ENCODE measurements at regions not wholly inside any gene's neighbourhood (a gene's known extent, or its start where the extent isn't known, plus 50 kb on each side); places are given as distances from the start of the nearest gene placed in this dataset.
"Not testable (repeated sequence)": the region's sequence is repeated elsewhere in the genome, so short reads cannot be mapped to it uniquely, and the experiment has no call there.

DNA sequence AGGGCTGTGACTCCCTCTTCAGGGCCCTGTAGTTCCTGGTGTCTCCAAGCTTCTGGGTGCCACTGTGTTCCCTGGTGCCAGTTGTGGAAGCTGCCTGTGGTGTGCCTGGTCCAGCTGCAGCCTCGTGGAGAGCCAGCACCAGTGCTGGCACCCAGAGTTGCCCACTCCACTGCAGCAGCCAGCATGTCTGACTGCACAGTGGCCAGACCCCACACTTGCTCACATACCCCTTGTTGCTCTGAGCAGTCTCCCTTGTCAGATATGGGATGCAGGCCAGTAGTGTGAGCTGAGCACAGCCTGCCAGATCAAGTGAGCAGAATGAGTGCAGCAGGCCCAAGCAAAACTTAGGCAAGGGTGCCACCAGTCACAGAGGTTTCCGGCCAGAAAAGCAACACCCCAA, 108.6 kb downstream of the ZMAT1 start:
- DNase-seq, result no peak

DNA sequence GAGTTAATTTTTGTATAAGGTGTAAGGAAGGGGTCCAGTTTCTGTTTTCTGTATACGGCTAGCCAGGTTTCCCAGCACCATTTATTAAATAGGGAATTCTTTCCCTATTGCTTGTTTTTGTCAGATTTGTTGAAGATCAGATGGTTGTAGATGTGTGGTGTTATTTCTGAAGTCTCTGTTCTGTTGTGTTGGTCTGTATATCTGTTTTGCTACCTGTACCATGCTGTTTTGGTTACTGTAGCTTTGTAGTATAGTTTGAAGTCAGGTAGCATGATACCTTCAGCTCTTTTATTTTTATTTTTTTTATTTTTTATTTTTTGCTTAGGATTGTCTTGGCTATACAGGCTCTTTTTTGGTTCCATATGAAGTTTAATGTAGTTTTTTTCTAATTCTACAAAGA, 114.1 kb downstream of the ZMAT1 start:
- DNase-seq, result not testable (repeated sequence)

DNA sequence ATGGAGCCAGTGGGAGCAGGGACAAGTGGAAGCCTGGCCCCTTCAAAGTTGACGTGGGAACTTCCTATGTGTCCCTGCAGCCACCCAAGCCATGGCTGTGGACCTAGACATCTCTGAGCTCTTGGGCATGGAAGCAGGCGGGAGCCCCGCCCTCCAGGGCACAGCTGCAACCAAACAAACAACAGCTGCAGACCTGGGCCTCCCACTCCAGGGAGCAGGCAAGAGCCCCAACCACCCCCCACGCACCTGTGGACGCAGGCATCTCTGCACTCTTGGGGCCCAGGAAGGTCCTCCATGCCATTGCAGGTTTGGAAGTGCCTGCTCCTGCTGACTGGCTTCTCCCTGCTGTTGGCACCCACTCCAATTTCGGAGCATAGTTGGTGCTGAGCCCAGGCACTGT, 118.6 kb downstream of the ZMAT1 start:
- DNase-seq, result no peak

DNA sequence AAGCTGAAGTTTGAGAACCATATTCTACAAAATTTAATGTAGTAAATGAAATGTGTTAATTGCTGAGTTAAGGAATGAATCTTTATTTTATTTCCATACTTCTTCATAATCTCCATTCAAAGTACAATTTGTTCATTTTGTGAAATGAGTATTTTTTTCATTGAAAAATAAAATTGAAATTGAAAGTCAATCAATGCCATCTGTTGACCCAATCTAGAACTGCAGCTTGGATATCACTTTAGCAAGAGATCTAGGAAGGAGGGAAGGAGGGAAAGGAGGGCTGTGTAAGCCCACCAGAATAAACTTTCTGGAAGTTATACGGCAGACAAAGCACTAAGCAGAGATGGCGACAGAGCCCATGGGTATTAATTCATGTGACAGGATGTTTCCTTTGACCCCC, 128.4 kb downstream of the ZMAT1 start:
- no peak for DNase-seq

DNA sequence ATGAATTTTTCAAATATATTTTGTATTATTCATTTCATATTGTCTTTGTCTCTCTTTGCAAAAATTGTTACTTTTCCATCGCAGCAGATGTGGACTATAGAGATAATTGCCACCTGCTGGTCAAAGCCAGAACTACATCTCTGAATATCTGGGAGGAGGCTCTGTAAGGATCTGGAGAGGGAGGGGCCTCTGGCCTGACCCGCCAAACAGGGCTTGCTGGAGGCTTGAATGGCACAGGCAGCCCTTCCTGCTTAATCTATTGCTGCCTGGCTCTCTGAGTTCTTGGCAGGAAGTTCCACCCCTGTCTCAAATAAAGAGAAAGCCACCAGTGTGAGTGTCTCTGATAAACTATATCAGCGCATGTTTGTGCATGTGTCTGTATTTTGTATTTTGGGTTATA, 132.4 kb downstream of the ZMAT1 start:
- peak; percentile 60 for DNase-seq

DNA sequence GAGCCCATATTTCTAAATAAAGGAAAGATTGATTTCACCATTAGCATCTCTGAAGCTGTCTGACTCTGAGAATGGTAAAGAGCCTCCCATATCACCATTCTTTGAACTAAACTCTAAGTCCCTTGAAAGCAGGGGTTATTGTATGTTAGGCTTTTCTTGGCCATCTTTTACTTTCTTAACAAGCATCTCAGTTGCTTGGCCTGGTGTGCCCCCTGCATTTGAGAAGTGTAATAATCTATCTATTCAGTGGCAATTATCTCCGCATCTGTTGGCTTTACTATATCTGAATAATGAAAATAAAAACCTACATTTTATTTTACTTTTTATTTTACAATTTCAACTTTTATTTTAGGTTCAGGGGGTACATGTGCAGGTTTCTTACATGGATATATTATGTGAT, 128.3 kb upstream of the ARMCX2 start:
- DNase-seq, result no peak

DNA sequence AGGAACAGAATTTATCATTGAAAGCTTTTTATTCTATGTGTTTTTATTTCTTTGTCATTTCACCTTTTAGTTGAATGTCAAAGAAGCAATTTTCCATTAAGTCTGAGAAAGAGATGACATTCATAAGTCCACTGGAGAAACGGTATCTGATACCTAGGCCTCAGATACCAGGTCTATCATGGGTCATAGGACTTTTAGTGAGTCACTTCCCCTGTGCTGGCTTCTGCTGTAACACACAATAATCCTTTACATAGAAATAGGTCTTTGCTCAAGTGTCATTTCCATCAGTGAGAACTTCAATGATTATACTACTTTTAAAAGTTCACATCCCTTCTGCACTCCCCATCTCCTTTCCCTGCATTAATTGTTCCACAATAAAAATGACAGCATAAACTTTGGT, 125.5 kb upstream of the ARMCX2 start:
- no peak for DNase-seq

DNA sequence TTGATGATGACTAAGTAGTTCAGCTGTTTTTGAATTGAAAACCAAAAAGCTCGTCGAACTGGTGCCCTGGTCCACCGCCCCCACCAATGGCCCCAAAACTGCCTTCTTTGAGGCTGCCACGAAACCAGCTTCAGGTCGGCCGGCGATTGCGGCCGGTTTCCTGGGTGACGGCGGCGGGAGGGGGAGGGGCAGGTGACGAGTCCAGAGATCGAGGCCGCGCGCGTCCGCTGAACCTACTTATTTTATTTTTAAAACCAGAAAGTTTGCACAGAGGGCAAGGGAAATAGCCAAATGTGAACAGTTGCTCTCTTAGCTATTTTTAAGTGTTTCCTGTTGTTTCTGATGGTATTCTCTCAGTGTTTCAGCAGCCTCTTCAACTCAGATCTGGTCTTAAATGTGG, 120.8 kb upstream of the ARMCX2 start:
- not testable (repeated sequence) for DNase-seq

DNA sequence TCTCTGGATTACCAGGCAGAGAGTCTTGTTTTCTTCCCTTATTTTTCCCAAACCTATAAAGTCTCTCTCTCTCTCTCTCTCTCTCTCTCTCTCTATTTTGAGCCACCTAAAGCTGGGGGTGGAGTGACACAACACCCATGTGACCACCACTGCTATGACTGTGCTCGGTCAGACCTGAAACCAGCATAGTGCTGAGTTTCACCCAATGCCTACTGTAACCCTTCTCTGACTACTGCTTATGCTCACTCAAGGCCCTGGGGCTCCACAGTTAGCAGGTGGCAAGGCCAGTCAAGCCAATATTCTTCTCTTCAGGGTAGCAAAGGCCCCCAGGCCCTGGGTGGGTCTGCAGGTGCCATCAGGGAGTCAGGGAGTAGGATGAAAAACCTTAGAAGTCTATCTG, 114.7 kb upstream of the ARMCX2 start:
- DNase-seq, result no peak

DNA sequence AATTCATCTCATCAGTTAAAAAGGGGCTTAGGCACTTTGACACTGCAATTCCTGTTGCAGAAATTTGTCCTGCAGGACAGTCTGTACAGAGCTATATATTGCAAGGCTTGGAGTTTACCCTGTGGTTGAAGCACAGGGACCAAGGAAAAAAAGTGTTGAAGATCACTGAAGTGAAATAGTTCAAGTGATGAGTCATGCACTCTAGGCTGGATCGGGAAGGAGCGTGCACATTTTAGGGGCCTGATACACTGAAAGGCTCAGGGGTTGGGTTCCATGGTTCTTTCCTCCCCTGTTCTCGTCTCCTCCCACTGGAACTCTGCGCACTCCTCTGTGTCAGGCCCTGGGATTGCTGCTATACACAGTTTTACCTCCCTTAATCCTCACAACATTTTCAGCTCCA, 104.9 kb upstream of the ARMCX2 start:
- no peak for DNase-seq

DNA sequence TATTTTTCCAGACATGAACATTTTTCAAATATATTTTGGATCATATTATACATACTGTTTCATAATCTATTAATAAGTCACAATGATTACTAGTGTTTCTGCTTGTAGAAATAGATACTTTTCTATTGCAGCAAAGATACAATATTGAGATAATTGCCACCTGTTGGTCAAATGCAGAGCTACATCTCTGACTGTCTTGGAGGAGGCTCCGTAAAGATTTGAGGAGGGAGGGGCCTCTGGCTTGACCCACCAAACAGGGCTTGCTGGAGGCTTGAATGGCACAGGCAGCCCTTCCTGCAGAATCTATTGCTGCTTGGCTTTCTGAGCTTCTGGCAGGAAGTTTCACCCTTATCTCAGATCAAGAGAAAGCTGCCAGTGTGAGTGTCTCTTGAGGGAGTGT, 99.3 kb upstream of the ARMCX2 start:
- DNase-seq, result no peak

DNA sequence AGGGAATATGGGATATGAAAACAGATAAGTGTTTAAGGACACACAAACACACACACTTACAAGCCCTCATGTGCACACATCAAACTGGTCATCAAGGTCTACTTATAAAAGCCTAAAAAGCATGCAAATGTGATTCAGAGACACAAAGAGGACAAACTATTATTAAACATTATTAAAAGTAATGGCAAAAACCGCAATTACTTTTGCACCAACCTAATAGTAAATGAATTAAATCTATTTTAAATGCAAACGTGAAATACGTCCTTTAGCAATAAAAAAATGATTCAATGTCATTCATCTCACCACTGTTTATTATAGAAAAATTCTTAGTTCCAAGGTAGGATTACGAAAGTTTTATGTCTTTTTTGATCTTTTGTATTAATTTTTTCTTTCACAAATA, 91.1 kb upstream of the ARMCX2 start:
- no peak for DNase-seq

DNA sequence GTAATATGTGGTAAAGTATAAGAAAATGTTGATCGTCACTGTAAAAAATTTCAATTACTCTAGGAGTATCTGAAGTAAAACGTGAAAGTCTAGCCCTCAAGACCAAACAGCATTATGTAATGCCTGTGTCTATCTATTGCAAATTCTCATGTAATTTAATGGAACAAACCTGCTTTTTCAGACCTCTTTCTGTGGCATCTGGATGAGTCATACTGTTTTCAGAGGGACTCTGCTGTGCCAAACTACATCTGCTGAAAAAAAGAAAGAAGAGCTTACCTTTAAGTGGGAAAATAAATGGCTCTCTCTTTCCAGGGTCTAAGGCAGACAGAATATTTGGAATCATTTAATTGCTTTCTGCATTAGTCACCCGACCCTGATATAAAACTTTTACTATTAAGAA, 89.8 kb upstream of the ARMCX2 start:
- DNase-seq, result no peak

DNA sequence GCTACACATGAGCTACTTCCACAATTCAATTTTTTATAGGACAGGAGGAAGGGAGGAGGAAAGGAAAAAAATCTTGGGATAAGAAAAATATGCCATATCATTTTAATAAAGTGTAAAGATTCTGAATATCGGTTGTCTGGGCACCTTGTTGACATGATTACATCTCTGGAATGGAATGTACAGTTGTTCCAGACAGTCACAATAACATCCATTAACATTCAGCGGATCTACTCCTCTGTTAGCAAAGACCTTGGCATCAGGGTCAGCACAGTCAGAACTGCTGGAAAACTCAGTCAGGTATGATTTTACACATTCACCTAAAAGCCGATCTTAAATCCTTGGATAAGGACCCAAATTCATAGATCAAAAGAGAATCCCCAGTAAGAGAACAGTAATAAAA, 85.4 kb upstream of the ARMCX2 start:
- DNase-seq, result no peak

DNA sequence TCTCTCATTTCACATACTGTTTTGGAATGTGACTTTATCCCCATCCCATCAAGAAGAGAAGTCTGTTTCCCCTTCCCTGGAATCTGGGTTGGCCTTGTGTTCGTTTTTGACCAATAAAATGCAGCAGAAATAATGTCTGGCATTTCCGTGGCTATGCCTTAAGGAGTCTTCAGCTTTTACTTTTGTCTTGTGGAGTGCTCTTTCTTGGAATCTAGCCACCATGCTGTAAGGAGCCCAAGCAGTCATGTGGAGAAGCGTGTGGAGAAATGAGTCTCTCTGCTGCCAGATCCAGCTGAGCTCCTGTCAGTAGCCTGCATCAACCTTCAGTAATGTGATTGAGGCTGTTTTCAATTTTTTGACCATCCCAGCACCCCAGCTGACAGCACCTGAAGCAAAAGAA, 84.4 kb upstream of the ARMCX2 start:
- DNase-seq, result no peak

DNA sequence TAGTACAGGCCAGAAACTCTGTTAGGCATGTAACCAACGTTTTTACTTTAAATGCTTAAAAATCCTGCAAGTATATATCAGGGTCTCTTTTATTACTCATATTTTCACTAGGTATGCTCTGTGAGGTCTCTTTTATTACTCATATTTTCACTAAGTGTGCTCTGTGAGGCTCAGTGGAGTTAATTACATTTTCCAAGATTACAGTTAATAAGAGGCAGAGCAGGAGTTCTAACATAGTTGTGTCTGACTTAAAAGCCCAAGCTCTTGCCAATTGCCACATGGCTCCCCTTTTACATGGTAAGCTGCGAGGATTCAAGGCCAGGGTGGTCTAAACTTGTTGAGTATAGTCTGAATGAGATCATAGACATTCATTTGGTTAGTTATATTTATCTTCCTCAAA, 81.0 kb upstream of the ARMCX2 start:
- no peak for DNase-seq

DNA sequence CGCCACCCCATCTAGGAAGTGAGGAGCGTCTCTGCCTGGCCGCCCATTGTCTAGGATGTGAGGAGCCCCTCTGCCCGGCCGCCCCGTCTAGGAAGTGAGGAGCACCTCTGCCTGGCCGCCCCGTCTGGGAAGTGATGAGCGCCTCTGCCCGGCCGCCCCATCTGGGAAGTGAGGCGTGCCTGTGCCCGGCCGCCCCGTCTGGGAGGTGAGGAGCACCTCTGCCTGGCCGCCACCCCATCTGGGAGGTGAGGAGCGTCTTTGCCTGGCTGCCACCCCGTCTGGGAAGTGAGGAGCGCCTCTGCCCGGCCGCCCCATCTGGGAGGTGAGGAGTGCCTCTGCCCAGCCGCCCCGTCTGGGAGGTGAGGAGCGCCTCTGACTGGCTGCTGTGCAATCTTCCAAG, 79.2 kb upstream of the ARMCX2 start:
- not testable (repeated sequence) for DNase-seq

DNA sequence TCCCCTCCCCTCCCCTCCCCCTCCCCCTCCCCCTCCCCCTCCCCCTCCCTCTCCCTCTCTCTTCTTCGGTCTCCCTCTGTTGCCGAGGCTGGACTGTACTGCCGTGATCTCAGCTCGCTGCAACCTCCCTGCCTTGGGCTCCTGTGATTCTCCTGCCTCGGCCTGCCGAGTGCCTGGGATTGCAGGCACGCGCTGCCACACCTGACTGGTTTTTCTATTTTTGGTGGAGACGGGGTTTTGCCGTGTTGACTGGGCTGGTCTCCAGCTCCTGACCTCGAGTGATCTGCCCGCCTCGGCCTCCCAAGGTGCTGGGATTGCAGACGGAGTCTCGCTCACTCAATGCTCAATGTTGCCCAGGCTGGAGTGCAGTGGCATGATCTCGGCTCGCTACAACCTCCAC, 78.8 kb upstream of the ARMCX2 start:
- not testable (repeated sequence) for DNase-seq

DNA sequence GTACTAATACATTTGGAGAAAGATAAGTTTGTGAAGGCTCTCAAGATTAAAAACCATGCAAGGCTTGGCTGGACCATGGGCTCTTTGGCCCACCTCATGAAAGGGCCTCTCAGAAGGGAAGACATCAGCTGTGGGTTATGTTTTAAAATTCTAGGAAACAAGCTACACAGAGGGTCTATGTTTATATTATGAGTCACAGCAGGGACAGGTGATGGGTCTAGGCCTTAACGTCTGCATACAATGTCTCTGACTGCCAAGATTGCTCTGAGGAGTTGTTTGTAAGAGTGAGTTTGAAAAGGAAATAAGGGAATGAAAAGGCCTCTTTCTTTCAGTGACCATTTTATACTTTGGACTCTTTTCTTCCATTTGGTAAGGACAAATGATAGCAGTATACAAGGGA, 77.0 kb upstream of the ARMCX2 start:
- no peak for DNase-seq

DNA sequence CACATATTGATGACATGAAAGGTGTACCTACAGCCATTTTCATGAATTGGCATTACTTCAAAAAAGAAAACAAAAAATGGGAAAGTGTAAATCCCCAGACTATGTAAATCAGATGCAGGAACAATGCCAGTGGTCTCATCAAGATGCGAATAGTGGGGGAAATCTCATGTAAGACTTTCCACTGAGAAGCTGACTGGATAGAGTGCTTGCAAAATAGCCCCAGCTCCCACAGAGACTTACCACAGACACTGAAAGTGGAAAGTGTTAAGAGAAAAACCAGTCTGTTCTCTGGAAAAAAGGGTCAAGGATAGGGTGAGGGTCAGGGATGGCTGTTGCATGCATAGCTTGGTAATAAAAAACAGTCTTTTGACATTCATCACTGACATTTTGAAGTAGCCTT, 73.2 kb upstream of the ARMCX2 start:
- no peak for DNase-seq

DNA sequence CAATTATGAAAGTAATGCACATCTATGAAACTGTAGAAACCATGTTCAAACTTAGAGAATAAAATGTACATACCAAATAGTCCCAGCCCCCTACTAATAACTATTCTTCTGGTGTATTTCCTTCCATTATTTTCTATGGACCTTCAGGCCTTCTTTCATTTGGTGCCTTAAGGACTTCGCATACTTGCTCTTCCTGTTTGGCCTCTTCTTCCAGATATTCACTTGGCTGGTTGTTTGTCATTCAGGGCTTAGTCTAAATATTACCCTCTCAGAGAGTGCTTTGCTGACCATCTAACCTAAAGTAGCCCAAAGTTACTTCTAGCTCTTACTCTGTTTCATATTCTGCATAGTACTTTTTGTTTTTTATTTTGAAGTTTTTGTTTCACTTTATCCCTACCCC, 70.3 kb upstream of the ARMCX2 start:
- no peak for DNase-seq

Data from SHP77 treated with DMSO at 0.1 percent for 48 hours (cell line).